ENCODE measurements at regions not wholly inside any gene's neighbourhood (a gene's known extent, or its start where the extent isn't known, plus 50 kb on each side); places are given as distances from the start of the nearest gene placed in this dataset.

DNA sequence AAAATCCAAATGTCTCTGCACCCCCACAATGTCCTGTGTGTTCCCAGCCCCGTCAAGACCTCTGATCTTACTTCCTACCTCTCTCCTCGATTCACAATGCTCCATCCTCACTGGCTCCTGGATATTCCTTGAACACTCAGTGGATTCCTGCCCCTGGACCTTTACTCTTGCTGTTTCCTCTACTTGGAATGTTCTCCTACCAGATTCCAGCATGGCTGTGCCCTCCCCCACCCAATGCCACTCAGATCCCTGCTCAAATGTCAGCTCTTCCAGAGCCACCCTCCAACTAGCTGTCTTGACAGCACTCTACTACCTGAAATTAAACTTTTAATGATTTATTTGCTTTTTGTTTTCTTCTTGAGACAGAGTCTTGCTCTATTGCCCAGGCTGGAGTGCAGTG lies 107.4 kb downstream of the KLF5 start:
- H3K4me3 ChIP-seq (ENCODE audit: low read length), result no peak overlapping the region
- H3K4me2 ChIP-seq (ENCODE audit: low read length), result no peak overlapping the region
- no peak overlapping the region for H2AFZ ChIP-seq (ENCODE audit: low read depth, low read length)
- no peak overlapping the region for H3K9ac ChIP-seq (ENCODE audit: low read length)
- no peaks in the 10 kb centered on the region for H3K36me3 ChIP-seq (ENCODE audit: insufficient read depth, low read length)
- H3F3A ChIP-seq (ENCODE audit: insufficient read depth, low read length, poor library complexity, severe bottlenecking), result no peaks in the 10 kb centered on the region
- TF ChIP-seq SMC3 (conservative IDR thresholded peaks at IDR 0.05; ENCODE audit: poor library complexity) (no peak), TAF1 (IDR thresholded peaks at IDR 0.05; ENCODE audit: low read depth) (no peak), EZH2 (IDR thresholded peaks at IDR 0.05; ENCODE audit: borderline replicate concordance, insufficient read depth, low read length, poor library complexity, severe bottlenecking) (no peak), RAD21 (conservative IDR thresholded peaks at IDR 0.05) (no peak), POLR2AphosphoS5 (IDR thresholded peaks at IDR 0.05) (no peak), CTCF (IDR thresholded peaks at IDR 0.05; ENCODE audit: poor library complexity, severe bottlenecking) (no peak), MXI1 (conservative IDR thresholded peaks at IDR 0.05; ENCODE audit: poor library complexity, severe bottlenecking) (no peak), EP300 (conservative IDR thresholded peaks at IDR 0.05; ENCODE audit: poor library complexity, severe bottlenecking) (no peak)
- TF ChIP-seq, protein P1, sequence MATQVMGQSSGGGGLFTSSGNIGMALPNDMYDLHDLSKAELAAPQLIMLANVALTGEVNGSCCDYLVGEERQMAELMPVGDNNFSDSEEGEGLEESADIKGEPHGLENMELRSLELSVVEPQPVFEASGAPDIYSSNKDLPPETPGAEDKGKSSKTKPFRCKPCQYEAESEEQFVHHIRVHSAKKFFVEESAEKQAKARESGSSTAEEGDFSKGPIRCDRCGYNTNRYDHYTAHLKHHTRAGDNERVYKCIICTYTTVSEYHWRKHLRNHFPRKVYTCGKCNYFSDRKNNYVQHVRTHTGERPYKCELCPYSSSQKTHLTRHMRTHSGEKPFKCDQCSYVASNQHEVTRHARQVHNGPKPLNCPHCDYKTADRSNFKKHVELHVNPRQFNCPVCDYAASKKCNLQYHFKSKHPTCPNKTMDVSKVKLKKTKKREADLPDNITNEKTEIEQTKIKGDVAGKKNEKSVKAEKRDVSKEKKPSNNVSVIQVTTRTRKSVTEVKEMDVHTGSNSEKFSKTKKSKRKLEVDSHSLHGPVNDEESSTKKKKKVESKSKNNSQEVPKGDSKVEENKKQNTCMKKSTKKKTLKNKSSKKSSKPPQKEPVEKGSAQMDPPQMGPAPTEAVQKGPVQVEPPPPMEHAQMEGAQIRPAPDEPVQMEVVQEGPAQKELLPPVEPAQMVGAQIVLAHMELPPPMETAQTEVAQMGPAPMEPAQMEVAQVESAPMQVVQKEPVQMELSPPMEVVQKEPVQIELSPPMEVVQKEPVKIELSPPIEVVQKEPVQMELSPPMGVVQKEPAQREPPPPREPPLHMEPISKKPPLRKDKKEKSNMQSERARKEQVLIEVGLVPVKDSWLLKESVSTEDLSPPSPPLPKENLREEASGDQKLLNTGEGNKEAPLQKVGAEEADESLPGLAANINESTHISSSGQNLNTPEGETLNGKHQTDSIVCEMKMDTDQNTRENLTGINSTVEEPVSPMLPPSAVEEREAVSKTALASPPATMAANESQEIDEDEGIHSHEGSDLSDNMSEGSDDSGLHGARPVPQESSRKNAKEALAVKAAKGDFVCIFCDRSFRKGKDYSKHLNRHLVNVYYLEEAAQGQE (IDR thresholded peaks at IDR 0.05; ENCODE audit: borderline replicate concordance), result no peak
- H3K9me3 ChIP-seq (ENCODE audit: low read length), result no peaks in the 10 kb centered on the region
- H4K20me1 ChIP-seq (ENCODE audit: insufficient read depth), result no peaks in the 10 kb centered on the region
- no peaks in the 10 kb centered on the region for H3K27me3 ChIP-seq (ENCODE audit: insufficient read depth, low read depth, low read length)
- no peaks in the 10 kb centered on the region for H3K9me2 ChIP-seq (ENCODE audit: insufficient read depth, low read length)
- H3K27ac ChIP-seq (ENCODE audit: low read length), result no peak overlapping the region
- H3K79me2 ChIP-seq (replicated peaks; ENCODE audit: insufficient read depth, low read length), result no peaks in the 10 kb centered on the region

DNA sequence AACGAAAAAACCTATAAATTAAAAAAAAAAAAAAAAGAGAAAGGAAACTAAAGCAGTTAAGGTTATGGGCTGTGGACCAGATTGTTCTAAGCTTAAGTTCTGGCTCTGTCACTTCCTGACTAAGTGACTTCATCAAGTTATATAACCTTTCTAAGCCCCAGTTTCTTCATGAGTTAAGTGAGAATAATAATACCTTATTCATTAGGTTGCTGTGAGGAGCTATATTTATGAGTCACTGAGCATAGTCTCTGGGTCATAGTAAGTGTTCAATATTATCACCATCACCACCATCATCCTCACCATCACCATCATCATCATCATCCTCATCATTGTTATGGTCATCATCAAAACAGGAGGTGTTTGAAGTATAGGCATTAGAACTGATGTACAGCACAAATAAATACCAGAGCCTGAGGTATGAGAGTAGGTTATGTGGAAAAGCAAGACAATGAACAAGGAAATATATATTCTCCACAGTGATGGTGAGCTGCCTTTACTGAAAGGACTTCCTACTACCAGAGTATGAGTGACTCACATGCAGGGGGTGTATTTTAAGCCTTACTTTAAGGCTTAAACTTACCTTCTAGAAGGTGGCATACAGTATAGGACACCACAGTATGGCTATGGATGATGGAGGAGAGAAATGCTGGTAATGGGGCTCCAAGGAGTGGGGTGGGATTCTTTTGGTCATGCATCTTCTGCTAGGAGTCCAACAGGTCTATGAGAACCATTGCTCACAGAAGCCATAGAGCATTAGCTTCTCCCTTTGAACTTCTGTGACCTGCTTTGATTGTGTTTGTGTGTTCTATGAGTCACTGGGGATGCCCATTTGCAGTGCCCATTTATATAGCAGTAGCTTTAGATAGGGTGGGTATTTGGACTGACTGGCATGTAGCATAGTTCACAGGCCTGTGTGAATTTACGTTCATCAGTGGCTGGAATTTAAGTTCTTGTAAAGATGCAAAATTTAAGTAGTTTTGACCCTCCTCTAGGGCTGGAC lies 104.4 kb downstream of the KLF5 start:
- Histone ChIP-seq H3K79me2 (replicated peaks; ENCODE audit: insufficient read depth, low read length) (no peaks in the 10 kb centered on the region), H4K20me1 (ENCODE audit: insufficient read depth) (no peaks in the 10 kb centered on the region), H3K36me3 (ENCODE audit: insufficient read depth, low read length) (no peaks in the 10 kb centered on the region), H3K27ac (ENCODE audit: low read length) (no peak overlapping the region), H3K27me3 (ENCODE audit: insufficient read depth, low read depth, low read length) (no peaks in the 10 kb centered on the region), H3F3A (ENCODE audit: insufficient read depth, low read length, poor library complexity, severe bottlenecking) (no peaks in the 10 kb centered on the region), H3K9me3 (ENCODE audit: low read length) (no peaks in the 10 kb centered on the region), H3K4me3 (ENCODE audit: low read length) (no peak overlapping the region), H3K9ac (ENCODE audit: low read length) (no peak overlapping the region), H3K4me2 (ENCODE audit: low read length) (no peak overlapping the region), H2AFZ (ENCODE audit: low read depth, low read length) (no peak overlapping the region), H3K9me2 (ENCODE audit: insufficient read depth, low read length) (no peaks in the 10 kb centered on the region)
- TF ChIP-seq EP300 (conservative IDR thresholded peaks at IDR 0.05; ENCODE audit: poor library complexity, severe bottlenecking), result no peak
- no peak for TF ChIP-seq SMC3 (conservative IDR thresholded peaks at IDR 0.05; ENCODE audit: poor library complexity)
- TF ChIP-seq CTCF (IDR thresholded peaks at IDR 0.05; ENCODE audit: poor library complexity, severe bottlenecking), result no peak
- TF ChIP-seq EZH2 (IDR thresholded peaks at IDR 0.05; ENCODE audit: borderline replicate concordance, insufficient read depth, low read length, poor library complexity, severe bottlenecking), result no peak
- TF ChIP-seq, protein P1 (IDR thresholded peaks at IDR 0.05; ENCODE audit: borderline replicate concordance), result no peak
- no peak for TF ChIP-seq POLR2AphosphoS5 (IDR thresholded peaks at IDR 0.05)

Data from neural cell (in vitro differentiated cells).